ENCODE measurements at regions not wholly inside any gene's neighbourhood (a gene's known extent, or its start where the extent isn't known, plus 50 kb on each side); places are given as distances from the start of the nearest gene placed in this dataset.

GRCh38 chr1:238177351-238177750 lies 286.6 kb upstream of the ZP4 start:
- Histone ChIP-seq H3K79me2 (ENCODE audit: control insufficient read depth, insufficient read depth, low read length) (no peaks in the 10 kb centered on the region), H3K27me3 (ENCODE audit: control insufficient read depth in 2 of 2, insufficient read depth in 2 of 2, low read length in 2 of 2) (no peaks in the 10 kb centered on the region), H3K36me3 (ENCODE audit: control insufficient read depth in 2 of 2, extremely low read depth in 1 of 2, insufficient read depth in 2 of 2, low read length in 2 of 2) (no peaks in the 10 kb centered on the region), H2AFZ (ENCODE audit: low read depth, low read length) (no peak overlapping the region), H3K4me2 (ENCODE audit: insufficient read depth, low read length) (no peak overlapping the region), H3K27ac (ENCODE audit: insufficient read depth, low read depth, low read length) (no peak overlapping the region), H3K4me1 (ENCODE audit: control insufficient read depth, extremely low read depth, insufficient read depth, low read length) (no peaks in the 10 kb centered on the region), H3K9ac (replicated peaks; ENCODE audit: extremely low read depth, insufficient read depth, low read length) (no peak overlapping the region), H3K9me1 (replicated peaks; ENCODE audit: control insufficient read depth, extremely low read depth, insufficient read depth, low read length) (no peaks in the 10 kb centered on the region), H3K4me3 (replicated peaks in 1 of 3; ENCODE audit: insufficient read depth in 1 of 3, low read depth in 1 of 3, low read length in 3 of 3) (no peak overlapping the region), H3K9me3 (replicated peaks; ENCODE audit: control insufficient read depth, insufficient read depth, low read length) (peaks cover 4% of the 10 kb centered on the region), H4K20me1 (replicated peaks; ENCODE audit: control insufficient read depth, extremely low read depth, insufficient read depth, low read length) (no peaks in the 10 kb centered on the region)
- no peak for FAIRE-seq
- CTCF ChIA-PET = no interaction called here
- intact Hi-C loops (cut with micrococcal nuclease) (no loop called here), dilution Hi-C loops (cut with MboI; ENCODE audit: extremely low pct_ligation_motif_present, low sequenced_read_pairs) (no loop called here)
- no peak for DNase-seq (ENCODE audit: low read depth, low spot score)
- POLR2A ChIA-PET = no interaction called here
- BruUV-seq (replicated peaks) = no TSS peak
- no peak for TF ChIP-seq GATA2 (IDR thresholded peaks at IDR 0.05; ENCODE audit: insufficient read depth, insufficient read length, low read depth, low read length)
- TF ChIP-seq, protein P1, sequence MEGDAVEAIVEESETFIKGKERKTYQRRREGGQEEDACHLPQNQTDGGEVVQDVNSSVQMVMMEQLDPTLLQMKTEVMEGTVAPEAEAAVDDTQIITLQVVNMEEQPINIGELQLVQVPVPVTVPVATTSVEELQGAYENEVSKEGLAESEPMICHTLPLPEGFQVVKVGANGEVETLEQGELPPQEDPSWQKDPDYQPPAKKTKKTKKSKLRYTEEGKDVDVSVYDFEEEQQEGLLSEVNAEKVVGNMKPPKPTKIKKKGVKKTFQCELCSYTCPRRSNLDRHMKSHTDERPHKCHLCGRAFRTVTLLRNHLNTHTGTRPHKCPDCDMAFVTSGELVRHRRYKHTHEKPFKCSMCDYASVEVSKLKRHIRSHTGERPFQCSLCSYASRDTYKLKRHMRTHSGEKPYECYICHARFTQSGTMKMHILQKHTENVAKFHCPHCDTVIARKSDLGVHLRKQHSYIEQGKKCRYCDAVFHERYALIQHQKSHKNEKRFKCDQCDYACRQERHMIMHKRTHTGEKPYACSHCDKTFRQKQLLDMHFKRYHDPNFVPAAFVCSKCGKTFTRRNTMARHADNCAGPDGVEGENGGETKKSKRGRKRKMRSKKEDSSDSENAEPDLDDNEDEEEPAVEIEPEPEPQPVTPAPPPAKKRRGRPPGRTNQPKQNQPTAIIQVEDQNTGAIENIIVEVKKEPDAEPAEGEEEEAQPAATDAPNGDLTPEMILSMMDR (IDR thresholded peaks at IDR 0.05; ENCODE audit: extremely low read depth in 1 of 2, insufficient read depth in 1 of 2, low read depth in 1 of 2, low read length in 2 of 2) = no peak
- TF ChIP-seq EZH2 (IDR thresholded peaks at IDR 0.05; ENCODE audit: borderline replicate concordance, low read depth, low read length, severe bottlenecking) = no peak
- TF ChIP-seq POLR2AphosphoS5 (IDR thresholded peaks at IDR 0.05; ENCODE audit: insufficient read depth, low read depth, low read length) = no peak
- TF ChIP-seq POLR2A (IDR thresholded peaks at IDR 0.05; ENCODE audit: low read depth, low read length) = no peak
- TF ChIP-seq MYC (IDR thresholded peaks at IDR 0.05; ENCODE audit: low read depth, low read length) = no peak
- no peak for TF ChIP-seq FOS (IDR thresholded peaks at IDR 0.05; ENCODE audit: borderline replicate concordance, insufficient read depth, low read length)
- TF ChIP-seq, protein P2, sequence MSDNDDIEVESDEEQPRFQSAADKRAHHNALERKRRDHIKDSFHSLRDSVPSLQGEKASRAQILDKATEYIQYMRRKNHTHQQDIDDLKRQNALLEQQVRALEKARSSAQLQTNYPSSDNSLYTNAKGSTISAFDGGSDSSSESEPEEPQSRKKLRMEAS (IDR thresholded peaks at IDR 0.05; ENCODE audit: insufficient read depth, insufficient read length) = no peak
- TF ChIP-seq JUN (IDR thresholded peaks at IDR 0.05; ENCODE audit: borderline replicate concordance, insufficient read depth, insufficient read length, low read depth) = no peak

Data from endothelial cell of umbilical vein (primary cell).